HG02610 (cell line): ENCODE measurements at regions not wholly inside any gene's neighbourhood (a gene's known extent, or its start where the extent isn't known, plus 50 kb on each side); places are given as distances from the start of the nearest gene placed in this dataset.

Experiments used
- ATAC-seq: cut with Tn5 transposase; IDR thresholded peaks from one replicate; pipeline ENCODE4 v1.9.1; 2021; ENCODE audit warnings: mild to moderate bottlenecking, moderate library complexity; ENCODE audit not compliant: unreplicated experiment

DNA sequence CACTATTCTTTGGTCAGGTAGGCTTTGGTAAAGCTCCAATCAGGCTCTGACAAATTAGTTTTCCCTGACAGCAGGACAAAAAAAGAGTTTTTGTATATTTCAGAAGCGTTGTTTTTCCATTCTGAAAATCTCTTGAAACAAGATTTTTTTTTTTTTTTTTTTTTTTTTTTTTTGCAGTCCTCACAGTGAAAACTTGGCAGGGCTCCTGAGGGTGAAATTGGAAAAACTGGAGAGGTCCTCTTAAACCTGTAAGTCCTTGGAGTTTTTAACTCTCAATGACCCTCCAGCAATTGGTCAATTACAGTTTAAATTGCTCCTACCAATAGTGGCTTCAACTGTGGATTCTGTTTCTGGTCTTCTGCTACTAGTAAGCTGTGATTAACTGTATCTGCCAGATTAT, 244.5 kb upstream of the PKDCC start:
- no peak for ATAC-seq

- no peak for ATAC-seq
These were observed 241.5 kb upstream of the PKDCC start for GRCh38 chr2:41806286-41806685.

GRCh38 chr2:41821167-41821566, 226.7 kb upstream of the PKDCC start:
- ATAC-seq: no peak

DNA sequence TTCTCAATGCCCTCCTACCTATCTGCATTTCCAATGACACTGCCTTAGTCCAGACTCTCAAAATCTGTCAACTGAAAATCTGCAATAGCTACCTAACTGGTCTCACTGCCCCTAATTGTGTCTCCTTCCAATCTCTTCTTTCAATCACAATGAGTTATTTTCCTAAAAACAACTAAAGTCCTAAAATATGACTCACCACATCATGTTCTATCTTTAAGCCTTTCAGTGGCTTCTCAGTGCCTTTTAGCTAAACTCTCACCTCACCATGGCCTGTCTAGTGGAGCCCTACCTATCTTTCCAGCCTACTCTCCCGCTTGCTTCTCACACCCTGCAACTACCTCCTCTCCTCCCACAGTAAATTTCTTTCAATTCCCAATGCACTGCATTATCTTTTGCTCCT, 220.9 kb upstream of the PKDCC start:
- ATAC-seq: no peak

DNA sequence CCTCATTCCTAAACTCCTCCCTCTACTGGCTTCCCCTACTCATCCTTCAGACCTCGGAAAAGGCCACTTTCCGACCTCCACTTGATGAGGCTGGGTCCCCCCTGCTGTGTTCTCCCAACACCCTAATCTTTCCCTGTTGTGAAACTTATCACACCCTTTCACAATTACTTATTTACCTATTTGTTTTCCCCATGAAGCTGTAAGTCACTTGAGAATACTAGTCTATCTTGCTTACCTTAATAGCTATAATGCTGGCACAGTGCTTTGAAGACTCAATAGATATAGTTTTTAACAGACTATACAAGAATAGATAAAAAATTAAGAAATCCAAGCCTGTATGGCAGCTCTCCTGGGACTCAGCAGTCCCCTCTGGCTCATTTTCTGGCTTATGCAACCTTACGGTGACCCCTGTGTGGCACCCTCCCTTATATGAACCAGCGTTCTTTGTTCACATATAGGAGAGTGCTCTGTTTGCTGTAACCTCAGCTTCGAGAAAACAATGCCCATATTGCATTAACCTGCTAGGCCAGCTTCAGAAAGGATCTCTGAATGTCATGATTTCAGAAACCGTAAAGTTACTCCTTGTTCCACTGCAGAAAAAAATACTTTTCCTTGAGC, 220.4 kb upstream of the PKDCC start:
- no peak for ATAC-seq

DNA sequence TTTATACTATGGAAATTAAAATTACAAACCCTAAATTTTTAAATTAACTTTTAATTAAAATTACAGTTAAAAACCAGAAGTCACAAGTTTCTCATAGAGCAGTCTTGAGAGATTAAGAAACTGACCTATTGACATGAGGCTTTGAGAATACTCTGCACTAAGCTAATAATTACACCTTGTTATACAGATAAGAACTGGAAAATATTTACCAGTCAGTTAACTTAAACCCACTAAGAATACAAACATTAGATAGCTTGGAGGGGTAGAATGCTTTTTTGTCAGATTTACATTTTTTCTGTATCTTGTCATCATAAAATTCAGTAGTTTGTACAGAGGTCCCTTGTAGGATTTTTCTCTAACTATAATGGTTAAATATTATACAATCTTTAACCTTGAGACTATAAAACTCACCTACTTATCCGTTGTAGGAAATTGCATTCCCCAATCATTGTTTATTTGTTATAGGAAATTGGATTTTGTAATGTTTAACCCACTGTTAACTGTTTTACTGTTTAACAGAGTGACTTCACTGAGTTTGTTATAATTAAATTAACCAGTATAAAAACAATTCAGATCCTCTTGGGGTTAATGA, 219.7 kb upstream of the PKDCC start:
- no peak for ATAC-seq

- no peak for ATAC-seq
These were observed 218.8 kb upstream of the PKDCC start for GRCh38 chr2:41829052-41829451.

- ATAC-seq: no peak
These were observed 217.2 kb upstream of the PKDCC start for GRCh38 chr2:41830600-41830999.

- ATAC-seq: no peak
These were observed 215.6 kb upstream of the PKDCC start for GRCh38 chr2:41832218-41832617.

- ATAC-seq: no peak
These were observed 212.4 kb upstream of the PKDCC start for GRCh38 chr2:41835401-41835800.

- ATAC-seq: no peak
These were observed 210.9 kb upstream of the PKDCC start for GRCh38 chr2:41836948-41837347.

GRCh38 chr2:41837610-41838009, 210.2 kb upstream of the PKDCC start:
- no peak for ATAC-seq

- ATAC-seq: peak; percentile 100
These were observed 206.9 kb upstream of the PKDCC start for GRCh38 chr2:41840702-41841551.

DNA sequence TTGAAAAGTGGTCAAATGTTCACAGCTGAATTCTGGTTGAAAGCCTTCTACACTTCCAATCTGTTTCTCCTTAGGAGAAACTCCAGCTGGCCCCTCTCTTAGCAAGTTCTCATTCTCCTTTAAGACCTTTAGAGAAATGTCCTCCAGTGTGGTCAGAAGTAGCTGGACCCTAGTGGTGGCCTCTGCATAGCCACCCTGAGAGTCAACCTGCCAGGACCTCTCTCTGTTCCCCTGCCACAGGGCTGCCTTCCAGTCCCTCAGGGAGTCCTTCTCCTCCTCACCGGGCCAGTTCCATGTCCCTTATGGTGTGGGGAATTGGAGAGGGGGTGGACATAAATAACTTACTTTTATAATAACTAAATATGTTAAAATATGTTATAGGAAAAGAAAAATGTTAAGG, 200.9 kb upstream of the PKDCC start:
- no peak for ATAC-seq

DNA sequence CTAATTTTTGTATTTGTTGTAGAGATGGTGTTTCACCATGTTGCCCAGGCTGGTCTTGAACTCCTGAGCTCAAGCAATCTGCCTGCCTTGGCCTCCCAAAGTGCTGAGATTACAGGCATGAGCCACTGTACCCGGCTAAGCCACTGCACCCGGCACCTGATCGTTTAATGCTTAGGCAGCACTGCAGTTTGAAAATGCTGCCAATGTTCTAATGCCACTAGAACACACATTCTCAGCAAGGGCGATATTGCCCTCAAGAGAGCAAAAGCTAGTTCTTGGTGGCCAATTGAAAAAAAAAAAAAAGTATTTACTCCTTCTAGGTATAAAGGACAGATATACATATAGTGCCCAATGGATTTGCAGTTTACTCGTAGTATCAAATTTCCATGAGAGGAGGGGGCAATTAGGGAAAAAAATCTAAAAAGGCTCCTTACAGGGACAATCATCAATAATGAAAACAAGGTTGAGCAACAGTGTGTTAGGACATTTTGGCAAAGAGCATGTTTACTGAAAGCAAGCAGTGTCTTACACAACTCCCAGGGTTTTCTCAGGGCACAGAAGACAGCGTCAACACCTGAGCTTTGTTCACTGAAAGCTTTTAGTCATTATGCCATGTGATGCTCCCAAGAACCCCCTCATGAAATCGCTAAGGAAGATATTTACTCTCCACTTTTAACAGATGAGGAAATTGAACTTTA, 199.9 kb upstream of the PKDCC start:
- ATAC-seq: no peak

GRCh38 chr2:41851554-41851953, 196.3 kb upstream of the PKDCC start:
- no peak for ATAC-seq

GRCh38 chr2:41853427-41854191, 194.2 kb upstream of the PKDCC start:
- ATAC-seq: no peak

GRCh38 chr2:41854227-41854626, 193.6 kb upstream of the PKDCC start:
- no peak for ATAC-seq

GRCh38 chr2:41856946-41857345, 190.9 kb upstream of the PKDCC start:
- ATAC-seq: no peak

- ATAC-seq: no peak
These were observed 188.0 kb upstream of the PKDCC start for GRCh38 chr2:41859615-41860514.
